ENCODE measurements at regions not wholly inside any gene's neighbourhood (a gene's known extent, or its start where the extent isn't known, plus 50 kb on each side); places are given as distances from the start of the nearest gene placed in this dataset.

- TF ChIP-seq CTCF (IDR thresholded peaks at IDR 0.05) (no peak), POLR2AphosphoS5 (IDR thresholded peaks at IDR 0.05) (no peak), POLR2A (IDR thresholded peaks at IDR 0.05) (no peak)
Measured at GRCh38 chr20:50364542-50364941, 145.6 kb upstream of the PTPN1 start.
